Mucosa of stomach (tissue), 1 donor: ENCODE measurements at regions not wholly inside any gene's neighbourhood (a gene's known extent, or its start where the extent isn't known, plus 50 kb on each side); places are given as distances from the start of the nearest gene placed in this dataset.

ENCODE experiments used
- H3K27me3 ChIP-seq: one replicate; pipeline ENCODE4 v1.7.0; 2013; ENCODE audit warnings: mild to moderate bottlenecking, low read length; ENCODE audit not compliant: control insufficient read depth, insufficient read depth
- H3K36me3 ChIP-seq: one replicate; pipeline ENCODE4 v1.7.0; 2013; ENCODE audit warnings: low read length; ENCODE audit not compliant: control insufficient read depth, insufficient read depth
- H3K4me1 ChIP-seq: one replicate; pipeline ENCODE4 v1.7.0; 2013; ENCODE audit warnings: mild to moderate bottlenecking, low read length; ENCODE audit not compliant: control insufficient read depth, insufficient read depth
- H3K4me3 ChIP-seq: one replicate; pipeline ENCODE4 v1.7.0; 2013; ENCODE audit warnings: low read length
- H3K9ac ChIP-seq: one replicate; pipeline ENCODE4 v1.7.0; 2013; ENCODE audit warnings: mild to moderate bottlenecking, low read length, moderate library complexity
- H3K9me3 ChIP-seq: one replicate; pipeline ENCODE4 v1.7.0; 2013; ENCODE audit warnings: mild to moderate bottlenecking, low read length, moderate library complexity; ENCODE audit not compliant: control insufficient read depth
- donor health status: Pancreatic carcinoma.

DNA sequence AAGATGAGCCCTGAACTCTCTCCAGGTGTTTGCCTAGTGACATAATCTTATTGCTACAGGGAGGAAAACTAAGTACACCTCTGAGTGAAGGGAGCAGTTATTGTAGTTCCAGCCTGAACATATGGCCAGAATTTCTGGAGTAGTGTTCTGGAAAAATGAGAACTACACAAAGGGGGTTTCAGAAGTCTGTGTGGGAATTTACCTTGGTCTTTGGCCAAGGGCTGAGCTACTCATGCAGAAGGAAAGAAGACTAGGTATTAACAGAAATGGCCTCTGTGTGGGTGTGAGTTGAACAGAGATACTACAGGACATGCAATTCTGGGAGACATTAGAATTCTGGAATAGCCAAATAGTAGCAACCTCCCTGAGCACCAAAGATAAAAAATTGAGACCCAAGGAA is 1009.7 kb upstream of the GJE1 start:
- Histone ChIP-seq H3K9me3 (no peaks in the 10 kb centered on the region), H3K36me3 (no peaks in the 10 kb centered on the region), H3K4me1 (no peaks in the 10 kb centered on the region), H3K4me3 (no peak overlapping the region), H3K27me3 (no peaks in the 10 kb centered on the region), H3K9ac (no peak overlapping the region)

GRCh38 chr6:141118991-141119390 is 1013.7 kb upstream of the GJE1 start:
- H3K36me3 ChIP-seq, result no peaks in the 10 kb centered on the region
- no peaks in the 10 kb centered on the region for H3K9me3 ChIP-seq
- H3K27me3 ChIP-seq, result no peaks in the 10 kb centered on the region
- no peak overlapping the region for H3K4me3 ChIP-seq
- H3K9ac ChIP-seq, result no peak overlapping the region
- no peaks in the 10 kb centered on the region for H3K4me1 ChIP-seq

DNA sequence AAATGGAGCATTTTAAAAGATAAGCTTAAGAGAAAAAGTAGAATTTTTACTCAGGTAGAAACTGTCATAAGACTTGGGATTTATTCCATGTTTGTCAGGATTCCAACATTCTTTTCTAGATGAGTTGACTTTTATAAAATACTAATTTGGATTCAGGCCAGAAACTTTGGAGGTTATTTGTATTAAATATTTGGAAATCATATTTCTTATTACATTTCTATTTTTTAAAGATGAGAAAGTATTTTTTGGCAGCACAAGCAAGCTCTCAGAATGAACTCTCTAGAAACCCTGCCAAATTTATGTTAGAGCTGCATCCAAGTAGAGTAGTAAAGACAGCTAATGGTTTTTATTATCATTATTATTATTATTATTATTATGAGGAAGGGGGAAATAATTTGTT is 1014.9 kb upstream of the GJE1 start:
- no peaks in the 10 kb centered on the region for H3K27me3 ChIP-seq
- no peaks in the 10 kb centered on the region for H3K36me3 ChIP-seq
- no peaks in the 10 kb centered on the region for H3K9me3 ChIP-seq
- no peaks in the 10 kb centered on the region for H3K4me1 ChIP-seq
- no peak overlapping the region for H3K9ac ChIP-seq
- no peak overlapping the region for H3K4me3 ChIP-seq

GRCh38 chr6:141110481-141110880 is 1022.2 kb upstream of the GJE1 start:
- no peaks in the 10 kb centered on the region for H3K36me3 ChIP-seq
- H3K4me1 ChIP-seq, result no peaks in the 10 kb centered on the region
- no peak overlapping the region for H3K9ac ChIP-seq
- no peaks in the 10 kb centered on the region for H3K27me3 ChIP-seq
- H3K9me3 ChIP-seq, result no peaks in the 10 kb centered on the region
- H3K4me3 ChIP-seq, result no peak overlapping the region

DNA sequence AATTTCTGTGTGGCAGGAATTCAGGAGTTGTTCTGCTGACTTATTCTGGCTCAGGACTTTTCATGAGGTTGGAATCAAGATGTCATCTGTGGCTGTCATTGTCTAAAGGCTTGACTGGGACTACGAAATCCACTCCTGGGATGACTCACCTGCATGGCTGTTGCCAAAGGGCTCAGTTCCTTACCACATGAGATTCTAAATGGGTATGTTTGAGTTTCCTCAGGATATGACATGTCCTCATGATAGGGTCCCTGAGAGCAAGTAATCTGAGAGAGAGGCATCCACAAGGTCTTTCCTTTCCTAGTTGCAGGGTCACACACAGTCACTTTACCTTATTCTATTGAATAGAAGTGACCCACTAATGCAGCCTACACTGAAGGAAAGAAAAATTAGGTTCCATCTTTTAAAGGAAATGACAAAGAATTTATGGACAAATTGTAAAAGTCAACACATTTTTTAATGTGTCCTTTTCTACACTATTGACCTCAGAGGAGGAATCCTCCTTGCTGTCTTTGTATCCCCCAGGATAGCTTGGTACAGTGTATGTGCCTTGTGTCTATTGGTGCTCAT is 1025.0 kb upstream of the GJE1 start:
- Histone ChIP-seq H3K4me1 (no peaks in the 10 kb centered on the region), H3K36me3 (no peaks in the 10 kb centered on the region), H3K27me3 (no peaks in the 10 kb centered on the region), H3K9me3 (no peaks in the 10 kb centered on the region), H3K4me3 (no peak overlapping the region), H3K9ac (no peak overlapping the region)

- H3K9ac ChIP-seq, result no peak overlapping the region
- no peaks in the 10 kb centered on the region for H3K36me3 ChIP-seq
- no peaks in the 10 kb centered on the region for H3K4me1 ChIP-seq
- H3K27me3 ChIP-seq, result no peaks in the 10 kb centered on the region
- no peak overlapping the region for H3K4me3 ChIP-seq
- H3K9me3 ChIP-seq, result no peaks in the 10 kb centered on the region
These were observed 1027.2 kb upstream of the GJE1 start for GRCh38 chr6:141105481-141105880.

- H3K9me3 ChIP-seq, result no peaks in the 10 kb centered on the region
- no peaks in the 10 kb centered on the region for H3K36me3 ChIP-seq
- H3K4me3 ChIP-seq, result no peak overlapping the region
- H3K4me1 ChIP-seq, result no peaks in the 10 kb centered on the region
- H3K27me3 ChIP-seq, result no peaks in the 10 kb centered on the region
- H3K9ac ChIP-seq, result no peak overlapping the region
These were observed 1029.5 kb upstream of the GJE1 start for GRCh38 chr6:141103246-141103645.

GRCh38 chr6:141097471-141097870 is 1035.3 kb upstream of the GJE1 start:
- no peak overlapping the region for H3K9ac ChIP-seq
- H3K36me3 ChIP-seq, result no peaks in the 10 kb centered on the region
- no peak overlapping the region for H3K4me3 ChIP-seq
- no peaks in the 10 kb centered on the region for H3K4me1 ChIP-seq
- H3K9me3 ChIP-seq, result no peaks in the 10 kb centered on the region
- H3K27me3 ChIP-seq, result no peaks in the 10 kb centered on the region

GRCh38 chr6:141095308-141095707 is 1037.4 kb upstream of the GJE1 start:
- no peaks in the 10 kb centered on the region for H3K4me1 ChIP-seq
- no peak overlapping the region for H3K9ac ChIP-seq
- no peaks in the 10 kb centered on the region for H3K36me3 ChIP-seq
- no peaks in the 10 kb centered on the region for H3K9me3 ChIP-seq
- H3K4me3 ChIP-seq, result no peak overlapping the region
- H3K27me3 ChIP-seq, result no peaks in the 10 kb centered on the region

DNA sequence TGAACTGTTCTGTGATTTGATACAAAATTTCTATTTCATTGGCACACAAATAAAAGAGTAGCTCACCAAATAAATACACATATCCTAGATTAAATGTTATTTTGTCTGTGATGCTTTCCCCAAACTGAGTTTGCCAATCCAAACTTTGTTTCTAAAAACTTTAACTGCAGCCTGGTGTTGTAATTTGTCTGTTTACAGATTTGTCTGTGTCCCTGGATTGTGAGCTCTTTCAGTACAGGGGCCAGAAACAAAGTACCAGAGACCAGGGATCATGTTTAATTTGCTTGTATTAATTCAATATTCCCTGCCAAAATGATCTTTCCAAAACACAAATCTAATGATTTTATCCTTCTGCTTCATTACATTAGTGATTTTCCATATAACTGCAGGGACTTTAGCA is 1044.6 kb upstream of the GJE1 start:
- Histone ChIP-seq H3K27me3 (no peaks in the 10 kb centered on the region), H3K4me1 (no peaks in the 10 kb centered on the region), H3K4me3 (no peak overlapping the region), H3K9me3 (no peaks in the 10 kb centered on the region), H3K9ac (no peak overlapping the region), H3K36me3 (no peaks in the 10 kb centered on the region)

DNA sequence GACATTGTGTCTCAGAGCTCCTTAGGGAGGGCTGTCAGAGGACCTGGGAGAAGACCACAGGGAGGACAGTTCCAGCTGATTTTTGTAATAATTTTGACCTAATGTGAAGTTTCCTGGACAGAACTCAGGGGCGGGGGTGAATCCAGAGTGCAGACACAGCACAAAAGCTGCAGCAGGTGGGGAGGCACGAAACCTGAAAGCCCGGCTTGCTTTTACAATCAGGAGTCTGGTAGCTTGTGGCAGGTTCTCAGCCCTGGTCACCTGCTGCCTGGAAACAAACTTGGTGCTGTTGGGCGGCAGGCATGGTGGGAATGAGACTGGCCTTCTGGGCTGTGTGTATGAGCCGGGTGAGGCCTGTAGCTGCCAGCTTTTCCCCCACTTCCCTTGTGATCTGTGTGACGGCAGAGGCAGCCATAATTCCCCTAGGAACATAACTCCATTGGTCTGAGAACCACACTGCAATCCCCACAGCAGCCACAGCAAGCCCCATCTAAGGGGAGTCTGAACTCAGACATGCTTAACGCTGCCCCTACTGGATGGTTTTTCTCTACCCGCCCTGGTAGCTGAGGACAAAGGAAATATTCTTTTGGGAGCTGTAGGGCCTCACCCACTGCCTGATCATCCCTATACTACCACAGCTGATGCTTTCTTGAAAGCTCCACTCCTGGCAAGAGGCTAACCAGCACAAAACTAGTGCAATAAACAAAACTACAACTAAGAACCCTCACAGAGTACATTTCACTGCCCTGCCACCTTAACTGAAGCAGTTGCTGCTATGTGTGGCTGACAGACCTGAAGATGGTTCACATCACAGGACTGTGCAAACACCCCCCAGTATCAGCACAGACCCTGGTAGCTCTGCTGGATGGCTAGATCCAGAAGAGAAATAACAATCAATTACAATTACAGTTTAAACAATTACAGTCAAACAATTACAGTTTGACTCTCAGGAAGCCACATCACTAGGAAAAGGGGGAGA is 1055.1 kb upstream of the GJE1 start:
- no peaks in the 10 kb centered on the region for H3K27me3 ChIP-seq
- no peak overlapping the region for H3K9ac ChIP-seq

GRCh38 chr6:141057761-141058160 is 1075.0 kb upstream of the GJE1 start:
- Histone ChIP-seq H3K9me3 (no peaks in the 10 kb centered on the region), H3K4me3 (no peak overlapping the region), H3K27me3 (no peaks in the 10 kb centered on the region), H3K9ac (no peak overlapping the region), H3K4me1 (no peaks in the 10 kb centered on the region), H3K36me3 (no peaks in the 10 kb centered on the region)

More for the DNA sequence above, 1055.1 kb upstream of the GJE1 start:
- Histone ChIP-seq H3K9me3 (no peaks in the 10 kb centered on the region), H3K36me3 (no peaks in the 10 kb centered on the region), H3K4me3 (no peak overlapping the region), H3K4me1 (no peaks in the 10 kb centered on the region)
